SU-DHL-6 (cell line): ENCODE measurements at regions not wholly inside any gene's neighbourhood (a gene's known extent, or its start where the extent isn't known, plus 50 kb on each side); places are given as distances from the start of the nearest gene placed in this dataset.

Experiments used
- H2AFZ ChIP-seq: fragments of 200-600 bp; sonication (generic); 2 replicates; pipeline ENCODE4 v1.6.1; 2014; ENCODE audit warnings: low read depth, mild to moderate bottlenecking, moderate library complexity, mixed read lengths, antibody characterized with exemption, low read length; ENCODE audit not compliant: severe bottlenecking
- H3F3A ChIP-seq: fragments of 200-600 bp; shearing (Covaris generic); 2 replicates; pipeline ENCODE4 v1.6.0; 2016; ENCODE audit warnings: antibody characterized with exemption, mild to moderate bottlenecking; ENCODE audit not compliant: insufficient read depth
- H3K27ac ChIP-seq: fragments of 200-600 bp; sonication (generic); 2 replicates; pipeline ENCODE4 v1.5.1; 2016; ENCODE audit warnings: low read depth, mild to moderate bottlenecking, low read length, moderate library complexity, mixed read lengths
- H3K27me3 ChIP-seq: fragments of 200-600 bp; sonication (generic), shearing (Covaris generic); 2 replicates; pipeline ENCODE4 v1.6.0; 2014; ENCODE audit warnings: mild to moderate bottlenecking, low read length
- H3K36me3 ChIP-seq: fragments of 200-600 bp; sonication (generic); 2 replicates; pipeline ENCODE4 v1.6.1; 2014; ENCODE audit warnings: mild to moderate bottlenecking, low read length, mixed read lengths
- H3K4me2 ChIP-seq: fragments of 300-600, 200-600 bp; shearing (Covaris generic), sonication (generic); 2 replicates; pipeline ENCODE4 v1.6.0; 2014; ENCODE audit warnings: low read length, low read depth, mild to moderate bottlenecking; ENCODE audit not compliant: poor library complexity, severe bottlenecking
- H3K4me3 ChIP-seq: fragments of 200-600 bp; sonication (generic); 2 replicates; pipeline ENCODE4 v1.5.1; 2014; ENCODE audit warnings: antibody characterized with exemption, low read length, mild to moderate bottlenecking, mixed read lengths; ENCODE audit not compliant: insufficient read depth, poor library complexity, severe bottlenecking
- H3K79me2 ChIP-seq: fragments of 200-600 bp; sonication (generic); 2 replicates; pipeline ENCODE4 v1.6.1; 2014; ENCODE audit warnings: mild to moderate bottlenecking, low read length, moderate library complexity; ENCODE audit not compliant: insufficient read depth
- H3K9ac ChIP-seq: fragments of 200-600 bp; sonication (generic); 2 replicates; pipeline ENCODE4 v1.7.0; 2014; ENCODE audit warnings: mild to moderate bottlenecking, low read length
- H3K9me2 ChIP-seq: fragments of 200-600 bp; sonication (generic); replicated peaks from 2 replicates; pipeline ENCODE4 v1.6.1; 2014; ENCODE audit warnings: low read length; ENCODE audit not compliant: insufficient read depth
- H3K9me3 ChIP-seq: fragments of 200-600 bp; sonication (generic); 2 replicates; pipeline ENCODE4 v1.6.1; 2014; ENCODE audit warnings: low read length, mixed read lengths; ENCODE audit not compliant: insufficient read depth
- H4K20me1 ChIP-seq: fragments of 200-600 bp; sonication (generic); 2 replicates; pipeline ENCODE4 v1.6.1; 2014; ENCODE audit warnings: low read depth, mild to moderate bottlenecking, antibody characterized with exemption, low read length, moderate library complexity, mixed read lengths
- EZH2phosphoT487 ChIP-seq: fragments of 200-600 bp; sonication (generic), shearing (Covaris generic); conservative IDR thresholded peaks from 2 replicates; pipeline ENCODE4 v1.6.1; 2018; ENCODE audit warnings: mild to moderate bottlenecking, antibody characterized with exemption, low read length, moderate library complexity, mixed read lengths
- TF ChIP-seq, protein P1 (sequence below): fragments of 200-600 bp; sonication (generic); IDR thresholded peaks from one replicate; pipeline ENCODE4 v1.5.1; 2017; ENCODE audit warnings: antibody characterized with exemption, mild to moderate bottlenecking, low read length, moderate library complexity; ENCODE audit not compliant: insufficient read depth, poor library complexity, severe bottlenecking

DNA sequence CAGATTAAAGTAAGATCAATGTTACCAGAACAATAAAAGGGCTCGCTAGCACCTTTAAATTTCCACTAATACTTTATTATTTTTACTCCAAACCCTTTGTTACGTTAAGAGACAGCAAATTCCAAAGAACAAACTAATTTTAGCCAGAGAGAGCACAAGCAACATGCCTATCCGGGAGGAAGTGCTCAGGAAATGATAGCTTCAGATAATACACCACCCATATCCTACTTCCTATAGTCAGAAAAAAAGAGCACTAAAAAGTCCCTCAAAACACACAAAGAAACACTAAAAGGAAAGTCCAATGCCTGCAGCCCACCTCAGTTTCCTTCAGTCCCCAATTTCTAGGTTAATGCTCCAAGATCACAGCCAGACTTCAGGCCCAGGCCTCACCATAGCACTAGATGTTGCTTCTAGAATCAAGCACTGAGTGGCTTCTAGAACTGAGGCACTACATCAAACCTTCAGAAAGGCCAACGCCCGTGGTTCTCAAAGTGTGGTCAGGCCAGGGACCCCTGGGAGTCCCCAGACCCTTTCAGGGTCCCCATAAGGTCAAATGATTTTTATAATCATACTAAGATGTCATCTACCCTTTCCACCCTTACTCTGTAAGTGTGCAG lies 142.6 kb downstream of the PSMG1 start:
- H3K27me3 ChIP-seq: no peaks in the 10 kb centered on the region
- H3K9ac ChIP-seq: no peak overlapping the region
- no peaks in the 10 kb centered on the region for H3K9me2 ChIP-seq
- H3K4me2 ChIP-seq: no peak overlapping the region
- no peak overlapping the region for H2AFZ ChIP-seq
- H3K27ac ChIP-seq: no peak overlapping the region
- no peaks in the 10 kb centered on the region for H3F3A ChIP-seq
- H3K79me2 ChIP-seq: no peaks in the 10 kb centered on the region
- no peaks in the 10 kb centered on the region for H3K36me3 ChIP-seq
- H3K9me3 ChIP-seq: no peaks in the 10 kb centered on the region
- no peak for TF ChIP-seq EZH2phosphoT487
- TF ChIP-seq, protein P1, sequence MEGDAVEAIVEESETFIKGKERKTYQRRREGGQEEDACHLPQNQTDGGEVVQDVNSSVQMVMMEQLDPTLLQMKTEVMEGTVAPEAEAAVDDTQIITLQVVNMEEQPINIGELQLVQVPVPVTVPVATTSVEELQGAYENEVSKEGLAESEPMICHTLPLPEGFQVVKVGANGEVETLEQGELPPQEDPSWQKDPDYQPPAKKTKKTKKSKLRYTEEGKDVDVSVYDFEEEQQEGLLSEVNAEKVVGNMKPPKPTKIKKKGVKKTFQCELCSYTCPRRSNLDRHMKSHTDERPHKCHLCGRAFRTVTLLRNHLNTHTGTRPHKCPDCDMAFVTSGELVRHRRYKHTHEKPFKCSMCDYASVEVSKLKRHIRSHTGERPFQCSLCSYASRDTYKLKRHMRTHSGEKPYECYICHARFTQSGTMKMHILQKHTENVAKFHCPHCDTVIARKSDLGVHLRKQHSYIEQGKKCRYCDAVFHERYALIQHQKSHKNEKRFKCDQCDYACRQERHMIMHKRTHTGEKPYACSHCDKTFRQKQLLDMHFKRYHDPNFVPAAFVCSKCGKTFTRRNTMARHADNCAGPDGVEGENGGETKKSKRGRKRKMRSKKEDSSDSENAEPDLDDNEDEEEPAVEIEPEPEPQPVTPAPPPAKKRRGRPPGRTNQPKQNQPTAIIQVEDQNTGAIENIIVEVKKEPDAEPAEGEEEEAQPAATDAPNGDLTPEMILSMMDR: no peak
- H3K4me3 ChIP-seq: no peak overlapping the region
- H4K20me1 ChIP-seq: no peaks in the 10 kb centered on the region

- Histone ChIP-seq H3K36me3 (no peaks in the 10 kb centered on the region), H3K9me3 (no peaks in the 10 kb centered on the region), H3K27ac (no peak overlapping the region), H3K9me2 (no peaks in the 10 kb centered on the region), H3K79me2 (no peaks in the 10 kb centered on the region), H4K20me1 (no peaks in the 10 kb centered on the region), H3K27me3 (no peaks in the 10 kb centered on the region), H3K4me3 (no peak overlapping the region), H3K9ac (no peak overlapping the region), H3F3A (no peaks in the 10 kb centered on the region), H3K4me2 (no peak overlapping the region), H2AFZ (no peak overlapping the region)
- no peak for TF ChIP-seq EZH2phosphoT487
- TF ChIP-seq, protein P1: no peak
These were observed 145.3 kb downstream of the PSMG1 start for GRCh38 chr21:39037807-39038405.

DNA sequence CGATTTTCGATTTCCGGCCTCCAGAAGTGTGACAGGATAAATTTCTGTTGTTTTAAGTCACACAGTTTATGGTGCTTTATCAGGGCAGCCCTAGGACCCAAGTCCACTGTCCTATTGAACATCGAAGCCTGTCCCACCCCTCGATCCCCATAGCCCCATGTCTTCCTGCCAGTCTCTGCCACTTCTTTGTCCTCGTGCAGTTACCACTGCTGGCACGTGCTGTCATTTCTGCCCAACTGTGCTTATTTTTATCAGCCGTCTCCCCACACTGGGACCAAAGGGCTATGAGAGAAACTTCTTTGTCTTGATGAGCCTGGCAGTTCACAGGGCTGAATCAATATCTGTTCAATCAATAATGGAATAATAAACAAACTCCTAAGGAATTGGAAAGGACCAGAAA lies 146.7 kb downstream of the PSMG1 start:
- Histone ChIP-seq H3K27me3 (no peaks in the 10 kb centered on the region), H3K4me3 (no peak overlapping the region), H3K9me2 (no peaks in the 10 kb centered on the region), H3K36me3 (no peaks in the 10 kb centered on the region), H2AFZ (no peak overlapping the region), H3K27ac (no peak overlapping the region), H3K9me3 (no peaks in the 10 kb centered on the region), H3K79me2 (no peaks in the 10 kb centered on the region), H3F3A (no peaks in the 10 kb centered on the region), H3K4me2 (no peak overlapping the region), H4K20me1 (no peaks in the 10 kb centered on the region), H3K9ac (no peak overlapping the region)
- TF ChIP-seq, protein P1: no peak
- TF ChIP-seq EZH2phosphoT487: no peak
